Mucosa of rectum (tissue), 2 donors: ENCODE measurements at regions not wholly inside any gene's neighbourhood (a gene's known extent, or its start where the extent isn't known, plus 50 kb on each side); places are given as distances from the start of the nearest gene placed in this dataset.

Experiments used
- H3K27ac ChIP-seq, 2 donors: one replicate each; pipeline ENCODE4 v1.7.0; 2013; ENCODE audit warnings: inconsistent platforms in 2 of 2, low read depth in 2 of 2, low read length in 2 of 2
- H3K27me3 ChIP-seq, 2 donors: one replicate each; pipeline ENCODE4 v1.7.0; 2013; ENCODE audit warnings: low read length in 2 of 2; ENCODE audit not compliant: control insufficient read depth in 2 of 2, insufficient read depth in 2 of 2
- H3K36me3 ChIP-seq, 2 donors: one replicate each; pipeline ENCODE4 v1.7.0; 2013; ENCODE audit warnings: low read length in 2 of 2; ENCODE audit not compliant: control insufficient read depth in 2 of 2, insufficient read depth in 2 of 2
- H3K4me1 ChIP-seq, 2 donors: one replicate each; pipeline ENCODE4 v1.7.0; 2013; ENCODE audit warnings: low read length in 2 of 2, mild to moderate bottlenecking in 1 of 2; ENCODE audit not compliant: control insufficient read depth in 2 of 2, insufficient read depth in 2 of 2
- H3K4me3 ChIP-seq, 2 donors: one replicate each; pipeline ENCODE4 v1.7.0; 2013; ENCODE audit warnings: low read length in 2 of 2
- H3K9ac ChIP-seq, 2 donors: one replicate each; pipeline ENCODE4 v1.7.0; 2013; ENCODE audit warnings: low read length in 2 of 2, low read depth in 1 of 2, mild to moderate bottlenecking in 1 of 2
- H3K9me3 ChIP-seq, 2 donors: one replicate each; pipeline ENCODE4 v1.7.0; 2013; ENCODE audit warnings: low read length in 2 of 2; ENCODE audit not compliant: control insufficient read depth in 2 of 2
- donor health status: healthy.
- donor health status: Normal muscosa, but diverticular disease.

DNA sequence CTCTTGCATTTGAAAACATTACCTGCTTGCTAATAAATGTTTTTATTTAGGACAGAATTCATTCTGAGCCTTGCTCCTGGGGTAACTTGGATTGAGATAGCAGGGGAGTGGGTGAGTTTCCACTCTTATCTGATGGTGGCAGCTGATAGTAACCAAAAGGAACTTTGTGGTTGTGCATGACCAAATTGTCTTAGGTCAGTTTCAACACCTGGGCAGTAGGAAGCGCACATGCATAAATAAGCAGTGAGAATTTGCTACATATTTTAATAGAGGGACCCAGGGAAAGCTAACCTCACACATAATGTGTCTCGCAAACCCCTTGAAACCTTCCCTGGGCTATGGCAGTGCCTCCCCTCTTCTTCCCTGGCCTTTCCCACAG lies 65.4 kb upstream of the XCR1 start:
- peaks cover 13 to 15% of the 10 kb centered on the region in 2 donors for H3K4me1 ChIP-seq

DNA sequence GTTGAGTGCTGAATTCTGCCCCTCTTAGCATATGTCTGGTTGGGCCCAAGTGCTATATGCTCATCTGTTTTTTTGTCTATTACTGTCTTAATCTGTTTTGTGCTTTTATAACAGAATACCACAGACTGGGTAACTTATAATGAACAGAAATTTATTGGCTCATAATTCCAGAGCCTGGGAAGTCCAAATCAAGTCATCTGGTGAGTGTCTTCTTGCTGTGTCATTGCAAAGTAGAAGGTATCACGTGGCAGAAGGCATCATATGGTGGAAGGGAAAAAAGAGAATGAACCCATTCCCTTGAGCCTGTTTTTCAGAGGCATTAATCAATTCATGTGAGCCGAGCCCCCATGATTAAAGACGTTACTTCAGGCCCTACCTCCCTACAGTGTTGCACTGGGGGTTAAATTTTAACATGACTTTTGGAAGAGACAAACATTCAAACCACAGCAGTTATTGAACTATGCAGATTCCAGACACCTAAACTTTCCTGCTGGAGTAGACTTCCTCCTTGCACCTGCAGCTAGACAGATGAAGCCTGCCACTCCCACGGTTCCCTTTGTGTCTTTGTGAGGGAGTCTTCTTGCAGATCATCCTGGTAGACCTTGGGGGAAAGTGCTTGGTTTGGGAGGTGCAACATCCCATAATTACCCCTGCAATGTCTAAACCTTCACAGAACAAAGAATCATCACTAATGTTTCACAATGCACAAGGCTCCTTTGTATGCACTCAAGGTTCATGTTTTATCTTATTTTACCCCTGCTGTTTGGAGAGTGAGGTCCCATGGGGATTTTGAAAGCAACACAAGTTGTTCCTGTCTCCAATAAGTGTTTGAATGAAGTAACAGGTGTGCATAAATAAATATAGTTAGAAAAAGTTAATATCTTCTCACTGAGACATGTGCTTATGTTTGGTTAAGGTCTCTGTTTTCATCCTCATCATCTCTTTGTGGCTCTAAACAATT lies 64.7 kb upstream of the XCR1 start:
- Histone ChIP-seq H3K9ac (no peak overlapping the region), H3K36me3 (no peaks in the 10 kb centered on the region), H3K27me3 (no peaks in the 10 kb centered on the region), H3K4me3 (no peak overlapping the region), H3K27ac (no peak overlapping the region), H3K9me3 (no peaks in the 10 kb centered on the region), H3K4me1 (peaks cover 9 to 15% of the 10 kb centered on the region in 2 donors)

More for the DNA sequence above, 65.4 kb upstream of the XCR1 start:
- Histone ChIP-seq H3K27ac (peak overlapping the region in 1 of 2 donors; percentile 11), H3K27me3 (no peaks in the 10 kb centered on the region), H3K9me3 (no peaks in the 10 kb centered on the region), H3K36me3 (no peaks in the 10 kb centered on the region), H3K4me3 (no peak overlapping the region), H3K9ac (no peak overlapping the region)

DNA sequence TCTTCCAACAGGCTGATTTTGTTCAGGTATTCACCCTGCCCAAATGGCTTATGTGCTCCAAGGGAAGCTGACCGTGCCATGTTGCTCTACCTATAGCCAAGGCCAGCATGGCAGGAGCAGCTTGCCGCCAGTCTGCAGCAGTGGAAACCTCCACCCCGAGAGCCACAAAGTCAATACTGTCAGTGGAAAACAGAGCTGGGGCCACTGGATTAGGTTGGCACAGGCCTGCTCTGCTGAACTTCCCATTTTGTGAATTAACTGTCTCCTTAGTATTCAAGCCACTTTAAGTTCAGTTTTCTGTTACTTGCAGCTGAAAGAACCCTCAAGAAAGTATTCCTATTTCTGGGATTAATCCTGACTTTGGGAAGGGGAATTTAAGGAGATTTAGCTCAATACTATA lies 63.8 kb upstream of the XCR1 start:
- Histone ChIP-seq H3K9me3 (no peaks in the 10 kb centered on the region), H3K27me3 (no peaks in the 10 kb centered on the region), H3K27ac (no peak overlapping the region), H3K4me1 (peaks cover 9 to 12% of the 10 kb centered on the region in 2 donors), H3K36me3 (no peaks in the 10 kb centered on the region), H3K9ac (no peak overlapping the region), H3K4me3 (no peak overlapping the region)

DNA sequence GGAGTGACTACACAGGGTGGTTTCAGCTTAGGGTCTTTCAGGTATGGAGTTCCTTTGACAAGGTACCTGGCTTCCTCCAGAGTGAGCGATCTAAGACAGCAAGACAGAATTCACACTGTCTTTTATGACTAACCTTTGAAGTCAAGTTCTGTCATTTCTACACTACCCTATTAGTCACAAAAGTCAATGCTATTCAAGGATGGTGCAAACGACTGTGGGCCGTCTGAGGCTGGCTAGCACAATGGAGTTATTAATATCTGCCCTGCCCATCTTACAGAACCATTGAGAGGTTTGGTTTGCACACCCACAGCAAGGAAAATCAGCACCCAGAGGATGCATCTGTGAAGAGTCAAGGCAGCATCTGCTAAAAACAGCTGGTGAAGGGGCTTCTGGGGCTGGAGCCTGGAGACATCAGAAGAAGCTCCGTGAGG lies 62.9 kb upstream of the XCR1 start:
- Histone ChIP-seq H3K27me3 (no peaks in the 10 kb centered on the region), H3K9ac (no peak overlapping the region), H3K9me3 (no peaks in the 10 kb centered on the region), H3K36me3 (no peaks in the 10 kb centered on the region), H3K27ac (no peak overlapping the region), H3K4me3 (no peak overlapping the region), H3K4me1 (peaks cover 9% of the 10 kb centered on the region in 2 donors)

DNA sequence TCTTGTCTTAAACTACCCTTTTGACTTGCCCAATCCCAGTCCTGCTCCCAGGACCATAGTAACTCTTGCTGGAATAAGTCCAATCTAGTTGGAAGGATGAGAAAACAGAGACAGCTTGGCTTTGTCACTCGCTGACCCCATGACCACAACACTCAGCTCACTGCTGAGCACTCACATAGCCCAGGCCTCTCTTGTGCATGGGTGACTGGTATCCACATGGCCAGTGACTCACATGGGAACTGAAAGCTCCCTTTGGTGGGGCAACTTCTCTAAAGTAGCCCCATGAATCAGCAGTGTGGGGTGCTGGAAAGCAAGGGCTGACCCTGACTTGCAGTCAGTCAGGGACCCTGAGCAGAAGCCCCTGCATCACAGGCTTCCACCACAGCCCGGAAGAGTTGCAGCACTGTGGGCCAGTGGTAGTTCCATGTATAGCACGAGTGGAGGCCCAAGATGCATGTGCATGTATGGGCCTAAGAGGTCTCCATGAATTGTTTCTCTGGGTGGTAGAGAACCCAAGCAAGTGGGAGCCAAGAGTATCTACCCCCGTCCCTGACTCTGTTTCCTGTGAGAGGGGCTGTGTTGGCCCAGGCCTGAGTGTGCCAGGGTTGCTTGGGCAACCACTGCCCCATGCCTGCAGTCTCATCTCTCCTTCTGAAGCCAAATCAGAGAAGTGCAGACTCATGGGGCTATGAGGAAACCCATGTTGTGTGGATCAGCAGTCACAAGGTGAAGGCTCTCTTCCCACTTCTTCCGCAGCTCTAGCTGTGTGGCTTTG lies 62.1 kb upstream of the XCR1 start:
- Histone ChIP-seq H3K4me1 (peaks cover 9% of the 10 kb centered on the region in 2 donors), H3K27ac (peak overlapping the region; percentile 45 to 63), H3K27me3 (no peaks in the 10 kb centered on the region), H3K4me3 (no peak overlapping the region), H3K9me3 (no peaks in the 10 kb centered on the region), H3K36me3 (no peaks in the 10 kb centered on the region), H3K9ac (no peak overlapping the region)

DNA sequence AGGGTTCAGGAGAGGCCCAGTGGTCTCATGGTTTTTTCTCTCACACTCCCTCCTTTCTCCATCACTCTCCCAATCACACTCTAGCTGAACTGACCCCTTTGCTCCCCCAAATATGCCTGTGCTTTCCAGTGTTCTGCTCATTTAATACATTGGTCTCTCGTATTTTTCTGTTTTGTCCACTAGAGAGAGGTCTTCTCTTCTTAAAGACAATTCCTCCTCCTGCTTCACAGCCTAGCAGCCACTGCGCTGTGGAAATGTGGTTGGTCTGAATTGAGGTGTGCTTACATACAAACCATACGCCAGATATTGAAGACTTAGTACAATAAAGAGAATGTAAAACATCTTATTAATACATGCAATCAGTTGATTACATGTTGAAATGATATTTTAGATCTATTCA lies 60.6 kb upstream of the XCR1 start:
- Histone ChIP-seq H3K4me3 (no peak overlapping the region), H3K9ac (no peak overlapping the region), H3K4me1 (peaks cover 7 to 9% of the 10 kb centered on the region in 2 donors), H3K27ac (no peak overlapping the region), H3K36me3 (no peaks in the 10 kb centered on the region), H3K27me3 (no peaks in the 10 kb centered on the region), H3K9me3 (no peaks in the 10 kb centered on the region)

DNA sequence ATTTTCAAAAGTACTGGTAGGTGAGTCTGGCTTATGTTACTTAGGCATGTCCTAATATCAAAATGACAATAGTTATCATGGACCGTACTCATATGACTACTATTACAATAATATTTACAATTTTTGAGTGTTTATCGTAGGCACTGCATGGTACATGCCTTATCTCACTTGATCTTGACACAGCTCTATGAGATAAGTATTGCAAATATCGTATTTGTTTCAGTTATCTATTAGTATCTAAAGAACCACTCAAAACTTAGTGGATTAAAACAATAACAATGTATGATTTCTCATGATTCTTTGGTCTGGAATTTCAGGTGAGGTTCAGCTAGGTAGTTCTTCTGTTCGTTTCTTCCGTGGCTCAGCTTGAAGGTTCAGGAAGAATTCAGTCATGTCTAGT lies 59.7 kb upstream of the XCR1 start:
- Histone ChIP-seq H3K9ac (no peak overlapping the region), H3K4me1 (peaks cover 4 to 6% of the 10 kb centered on the region in 2 donors), H3K27me3 (no peaks in the 10 kb centered on the region), H3K4me3 (no peak overlapping the region), H3K9me3 (no peaks in the 10 kb centered on the region), H3K27ac (no peak overlapping the region), H3K36me3 (no peaks in the 10 kb centered on the region)

DNA sequence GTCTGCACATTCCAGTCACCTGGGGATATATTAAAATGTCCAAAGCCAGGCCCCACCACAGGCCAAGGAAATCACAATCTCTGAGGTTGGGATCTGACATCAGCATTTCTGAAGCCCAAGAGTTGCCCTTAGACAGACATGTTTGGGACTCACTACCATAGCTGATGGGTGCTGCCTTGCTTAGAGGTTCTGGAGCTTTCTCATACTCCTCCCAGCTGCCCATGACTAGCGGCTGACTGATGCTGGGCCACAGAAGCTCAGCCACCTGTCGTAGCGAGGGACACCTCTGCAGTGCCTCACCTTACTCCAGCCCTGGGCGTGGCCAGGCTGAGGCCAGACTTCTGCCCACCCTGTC lies 58.8 kb upstream of the XCR1 start:
- no peaks in the 10 kb centered on the region for H3K9me3 ChIP-seq
- peaks cover 2 to 6% of the 10 kb centered on the region in 2 donors for H3K4me1 ChIP-seq
- no peaks in the 10 kb centered on the region for H3K36me3 ChIP-seq
- H3K27ac ChIP-seq: no peak overlapping the region
- H3K27me3 ChIP-seq: no peaks in the 10 kb centered on the region
- H3K4me3 ChIP-seq: no peak overlapping the region
- no peak overlapping the region for H3K9ac ChIP-seq

DNA sequence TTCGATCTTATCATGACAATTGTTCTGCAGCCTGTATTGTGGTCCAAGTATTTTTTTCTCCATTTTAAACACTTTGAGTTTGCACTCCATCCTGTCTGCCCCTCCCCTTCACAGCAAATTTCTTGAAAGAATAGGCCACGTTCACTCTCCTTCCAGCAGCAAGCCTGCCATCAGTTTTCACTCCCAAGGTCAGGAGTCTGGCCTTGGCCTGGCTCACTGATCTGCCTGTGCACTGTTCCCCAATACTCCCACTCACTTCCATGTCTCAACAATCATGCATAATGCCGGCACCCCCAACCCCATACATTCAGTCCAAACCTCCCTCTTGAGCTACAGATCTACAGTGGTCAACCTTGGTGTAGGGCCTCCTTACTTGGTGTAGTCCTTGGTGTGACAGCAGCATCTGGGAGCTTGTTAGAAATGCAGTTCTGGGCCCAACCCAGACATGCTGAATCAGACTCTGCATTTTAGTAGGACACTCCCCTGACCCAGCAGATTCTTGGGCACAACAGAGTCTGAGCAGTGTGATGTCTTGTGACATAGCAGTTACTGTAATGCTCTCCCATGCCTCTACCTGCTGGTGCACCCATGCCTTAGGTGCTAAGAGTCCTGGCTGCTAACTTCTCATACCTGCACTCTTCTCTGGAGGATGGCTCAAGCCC lies 58.3 kb upstream of the XCR1 start:
- Histone ChIP-seq H3K9me3 (no peaks in the 10 kb centered on the region), H3K4me1 (peaks cover 2 to 6% of the 10 kb centered on the region in 2 donors), H3K36me3 (no peaks in the 10 kb centered on the region), H3K27me3 (no peaks in the 10 kb centered on the region), H3K27ac (no peak overlapping the region), H3K4me3 (no peak overlapping the region), H3K9ac (no peak overlapping the region)

DNA sequence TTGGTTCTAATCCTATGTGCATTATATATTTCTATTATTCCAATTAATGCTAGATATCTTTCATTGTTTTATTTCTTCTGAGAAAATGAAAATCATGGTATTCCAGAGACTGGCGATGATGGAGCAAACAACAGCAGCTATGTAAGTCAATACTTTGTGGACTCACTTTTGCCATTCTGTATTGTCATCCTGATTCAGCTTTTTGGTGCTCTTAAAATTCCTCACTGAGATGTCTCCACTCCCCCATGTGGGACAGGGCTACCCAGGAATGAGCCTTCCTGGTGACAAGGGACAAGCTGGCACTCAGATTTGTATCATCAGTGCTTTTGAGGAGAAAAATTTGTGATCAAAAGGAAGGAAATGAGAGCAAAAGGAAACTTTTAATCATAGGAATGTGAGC lies 56.7 kb upstream of the XCR1 start:
- Histone ChIP-seq H3K9ac (no peak overlapping the region), H3K27ac (no peak overlapping the region), H3K27me3 (no peaks in the 10 kb centered on the region), H3K36me3 (no peaks in the 10 kb centered on the region), H3K9me3 (no peaks in the 10 kb centered on the region), H3K4me1 (no peaks in the 10 kb centered on the region), H3K4me3 (no peak overlapping the region)
